Smooth muscle cell (in vitro differentiated cells): ENCODE measurements at regions not wholly inside any gene's neighbourhood (a gene's known extent, or its start where the extent isn't known, plus 50 kb on each side); places are given as distances from the start of the nearest gene placed in this dataset.
"Not testable (repeated sequence)": the region's sequence is repeated elsewhere in the genome, so short reads cannot be mapped to it uniquely, and the experiment has no call there.

Experiments
- DNase-seq: peaks from one replicate; lab custom pipeline; 2025; ENCODE audit not compliant: unreplicated experiment; lab: John Stamatoyannopoulos, UW
- H2AFZ ChIP-seq: fragments of 200-600 bp; sonication (generic); 2 replicates; pipeline ENCODE4 v1.6.0; 2016; ENCODE audit warnings: antibody characterized with exemption, low read depth, mild to moderate bottlenecking
- H3F3A ChIP-seq: fragments of 200-600 bp; sonication (generic); 2 replicates; pipeline ENCODE4 v1.6.0; 2017; ENCODE audit warnings: antibody characterized with exemption, low read depth
- H3K27ac ChIP-seq: fragments of 200-600 bp; sonication (generic); 2 replicates; pipeline ENCODE4 v1.5.1; 2016; ENCODE audit warnings: low read depth, mild to moderate bottlenecking
- H3K27me3 ChIP-seq: fragments of 200-600 bp; sonication (generic); 2 replicates; pipeline ENCODE4 v1.6.1; 2016; ENCODE audit warnings: low read depth, mild to moderate bottlenecking
- H3K36me3 ChIP-seq: fragments of 200-600 bp; sonication (generic); 2 replicates; pipeline ENCODE4 v1.5.1; 2016; ENCODE audit warnings: low read depth
- H3K4me1 ChIP-seq: fragments of 200-600 bp; sonication (generic); 2 replicates; pipeline ENCODE4 v1.5.1; 2016; ENCODE audit warnings: low read depth
- H3K4me2 ChIP-seq: fragments of 200-600 bp; sonication (generic); 2 replicates; pipeline ENCODE4 v1.6.0; 2016; ENCODE audit warnings: mild to moderate bottlenecking
- H3K4me3 ChIP-seq: fragments of 200-600 bp; sonication (generic); 2 replicates; pipeline ENCODE4 v1.5.1; 2016; ENCODE audit warnings: mild to moderate bottlenecking
- H3K79me2 ChIP-seq: fragments of 200-600 bp; sonication (generic); 2 replicates; pipeline ENCODE4 v1.6.0; 2016; ENCODE audit warnings: low read depth, mild to moderate bottlenecking
- H3K9ac ChIP-seq: fragments of 200-600 bp; sonication (generic); 2 replicates; pipeline ENCODE4 v1.6.0; 2016; ENCODE audit warnings: low read depth
- H3K9me3 ChIP-seq: fragments of 200-600 bp; sonication (generic); replicated peaks from 2 replicates; pipeline ENCODE4 v1.5.1; 2016; ENCODE audit warnings: low read depth
- H4K20me1 ChIP-seq: fragments of 200-600 bp; sonication (generic); 2 replicates; pipeline ENCODE4 v1.6.0; 2016; ENCODE audit warnings: low read depth
- WGBS: methylation state at CpG from one replicate; pipeline ENCODE4 v1.1.7; 2016; ENCODE audit warnings: low lambda C conversion rate; 5-methylcytosine and 5-hydroxymethylcytosine counted together
- TF ChIP-seq, protein P1 (sequence below): fragments of 200-600 bp; sonication (generic); IDR thresholded peaks from 2 replicates; pipeline ENCODE4 v1.5.1; 2017; ENCODE audit warnings: borderline replicate concordance, mild to moderate bottlenecking, antibody characterized with exemption; ENCODE audit not compliant: insufficient read depth, poor library complexity, severe bottlenecking

DNA sequence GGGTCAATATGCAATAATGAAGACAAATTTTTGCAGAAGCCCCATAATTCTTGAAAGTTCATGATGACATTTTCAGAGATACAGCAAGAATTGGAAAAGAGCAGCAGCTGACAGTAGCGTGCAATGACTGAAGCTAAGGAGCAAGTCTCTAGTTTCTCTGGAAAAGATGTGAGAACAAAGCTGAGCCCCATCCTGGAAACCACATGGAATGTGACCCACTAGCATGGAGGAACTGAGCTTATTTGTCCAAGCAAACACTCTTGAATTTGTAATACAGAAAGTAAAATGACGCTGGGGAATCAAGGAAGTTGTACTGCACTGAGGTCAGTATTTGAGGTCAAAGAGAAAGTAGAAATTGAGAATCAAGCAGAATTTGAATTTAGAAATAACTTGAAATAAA lies 1447.2 kb downstream of the FSTL5 start:
- TF ChIP-seq, protein P1, sequence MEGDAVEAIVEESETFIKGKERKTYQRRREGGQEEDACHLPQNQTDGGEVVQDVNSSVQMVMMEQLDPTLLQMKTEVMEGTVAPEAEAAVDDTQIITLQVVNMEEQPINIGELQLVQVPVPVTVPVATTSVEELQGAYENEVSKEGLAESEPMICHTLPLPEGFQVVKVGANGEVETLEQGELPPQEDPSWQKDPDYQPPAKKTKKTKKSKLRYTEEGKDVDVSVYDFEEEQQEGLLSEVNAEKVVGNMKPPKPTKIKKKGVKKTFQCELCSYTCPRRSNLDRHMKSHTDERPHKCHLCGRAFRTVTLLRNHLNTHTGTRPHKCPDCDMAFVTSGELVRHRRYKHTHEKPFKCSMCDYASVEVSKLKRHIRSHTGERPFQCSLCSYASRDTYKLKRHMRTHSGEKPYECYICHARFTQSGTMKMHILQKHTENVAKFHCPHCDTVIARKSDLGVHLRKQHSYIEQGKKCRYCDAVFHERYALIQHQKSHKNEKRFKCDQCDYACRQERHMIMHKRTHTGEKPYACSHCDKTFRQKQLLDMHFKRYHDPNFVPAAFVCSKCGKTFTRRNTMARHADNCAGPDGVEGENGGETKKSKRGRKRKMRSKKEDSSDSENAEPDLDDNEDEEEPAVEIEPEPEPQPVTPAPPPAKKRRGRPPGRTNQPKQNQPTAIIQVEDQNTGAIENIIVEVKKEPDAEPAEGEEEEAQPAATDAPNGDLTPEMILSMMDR = no peak
- 94% methylated on average over 2 of the region's 2 CpGs for WGBS
- H3K9ac ChIP-seq = no peak overlapping the region
- no peak for DNase-seq
- no peak overlapping the region for H3K4me2 ChIP-seq
- H3K36me3 ChIP-seq = no peaks in the 10 kb centered on the region
- no peak overlapping the region for H3K4me3 ChIP-seq
- H3K79me2 ChIP-seq = no peaks in the 10 kb centered on the region
- H3K4me1 ChIP-seq = no peaks in the 10 kb centered on the region
- H3F3A ChIP-seq = no peaks in the 10 kb centered on the region
- no peak overlapping the region for H3K27ac ChIP-seq
- no peaks in the 10 kb centered on the region for H3K9me3 ChIP-seq
- no peak overlapping the region for H2AFZ ChIP-seq
- H4K20me1 ChIP-seq = no peaks in the 10 kb centered on the region
- H3K27me3 ChIP-seq = no peaks in the 10 kb centered on the region

DNA sequence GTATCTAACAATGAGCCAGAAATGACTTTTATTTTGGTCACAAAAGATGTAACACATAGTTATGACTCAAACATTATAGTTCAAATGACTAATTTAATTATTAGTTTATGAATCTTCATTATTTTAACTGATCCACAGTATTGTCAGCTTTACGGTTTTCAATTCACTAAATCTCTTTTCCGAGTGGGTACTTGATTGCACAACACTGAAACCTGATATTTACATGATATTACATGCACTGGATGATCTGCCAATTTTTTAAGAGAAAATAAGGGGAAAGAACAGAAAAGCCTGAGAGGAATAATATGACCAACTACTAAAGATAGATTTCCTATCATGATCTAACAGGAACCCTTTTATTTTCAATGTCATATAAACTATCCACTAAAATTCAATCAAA lies 1446.0 kb downstream of the FSTL5 start:
- TF ChIP-seq, protein P1 = no peak
- Histone ChIP-seq H2AFZ (no peak overlapping the region), H3K36me3 (no peaks in the 10 kb centered on the region), H3K4me1 (no peaks in the 10 kb centered on the region), H3K27me3 (no peaks in the 10 kb centered on the region), H3K4me2 (no peak overlapping the region), H3K79me2 (no peaks in the 10 kb centered on the region), H4K20me1 (no peaks in the 10 kb centered on the region), H3F3A (no peaks in the 10 kb centered on the region), H3K9ac (no peak overlapping the region), H3K27ac (no peak overlapping the region), H3K4me3 (no peak overlapping the region), H3K9me3 (no peaks in the 10 kb centered on the region)
- 87% methylated on average over 2 of the region's 2 CpGs for WGBS
- DNase-seq = no peak

DNA sequence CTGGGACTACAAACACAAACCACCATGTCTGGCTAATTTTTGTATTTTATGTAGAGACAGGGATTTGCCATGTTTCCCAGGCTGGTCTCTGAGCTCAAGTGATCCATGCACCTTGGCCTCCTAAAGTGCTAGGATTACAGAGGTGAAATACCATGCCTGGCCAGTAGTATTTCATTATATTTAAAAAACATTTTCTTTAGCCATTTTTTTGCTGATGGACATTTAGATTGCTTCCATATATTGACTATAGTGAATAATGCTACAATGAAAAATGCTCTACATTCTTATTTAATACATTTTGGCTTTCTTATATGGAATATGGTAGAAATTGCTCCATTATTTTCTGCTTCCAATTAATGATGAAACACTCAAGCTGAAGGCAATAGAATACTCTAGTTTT lies 1439.7 kb downstream of the FSTL5 start:
- H3K27me3 ChIP-seq = no peaks in the 10 kb centered on the region
- H3K4me3 ChIP-seq = no peak overlapping the region
- no peaks in the 10 kb centered on the region for H3K79me2 ChIP-seq
- no peak overlapping the region for H3K9ac ChIP-seq
- H3K36me3 ChIP-seq = no peaks in the 10 kb centered on the region
- no peak for DNase-seq
- no peaks in the 10 kb centered on the region for H3K9me3 ChIP-seq
- no peak overlapping the region for H3K27ac ChIP-seq
- no peaks in the 10 kb centered on the region for H4K20me1 ChIP-seq
- TF ChIP-seq, protein P1 = no peak
- no peak overlapping the region for H3K4me2 ChIP-seq
- H2AFZ ChIP-seq = no peak overlapping the region
- no peaks in the 10 kb centered on the region for H3K4me1 ChIP-seq
- H3F3A ChIP-seq = no peaks in the 10 kb centered on the region

DNA sequence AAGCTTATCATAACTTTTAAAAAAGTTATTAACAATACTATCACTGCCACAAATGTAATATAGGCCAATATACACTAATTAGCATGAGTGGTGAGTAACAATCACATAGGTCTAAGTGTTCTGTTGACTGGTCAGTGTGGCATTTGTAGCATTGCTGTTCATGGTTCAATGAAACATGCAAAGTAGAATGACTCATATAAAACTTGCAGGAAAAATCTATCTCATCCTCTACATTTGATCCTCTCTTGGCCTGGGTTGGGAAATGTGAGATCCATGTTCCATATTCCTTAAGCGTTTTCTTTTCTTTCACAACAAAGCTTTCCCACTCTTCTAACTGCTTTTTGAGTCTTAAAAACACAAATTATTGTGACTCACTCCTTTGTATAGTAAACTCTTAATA lies 1418.7 kb downstream of the FSTL5 start:
- no peaks in the 10 kb centered on the region for H3K79me2 ChIP-seq
- no peaks in the 10 kb centered on the region for H3K4me1 ChIP-seq
- H3K9ac ChIP-seq = no peak overlapping the region
- H3K36me3 ChIP-seq = no peaks in the 10 kb centered on the region
- TF ChIP-seq, protein P1 = no peak
- no peaks in the 10 kb centered on the region for H3F3A ChIP-seq
- H3K27ac ChIP-seq = no peak overlapping the region
- no peaks in the 10 kb centered on the region for H3K27me3 ChIP-seq
- H2AFZ ChIP-seq = no peak overlapping the region
- H3K4me2 ChIP-seq = no peak overlapping the region
- WGBS = 84% methylated on average over 1 of the region's 1 CpG
- no peaks in the 10 kb centered on the region for H3K9me3 ChIP-seq
- DNase-seq = no peak
- H4K20me1 ChIP-seq = no peaks in the 10 kb centered on the region
- no peak overlapping the region for H3K4me3 ChIP-seq

DNA sequence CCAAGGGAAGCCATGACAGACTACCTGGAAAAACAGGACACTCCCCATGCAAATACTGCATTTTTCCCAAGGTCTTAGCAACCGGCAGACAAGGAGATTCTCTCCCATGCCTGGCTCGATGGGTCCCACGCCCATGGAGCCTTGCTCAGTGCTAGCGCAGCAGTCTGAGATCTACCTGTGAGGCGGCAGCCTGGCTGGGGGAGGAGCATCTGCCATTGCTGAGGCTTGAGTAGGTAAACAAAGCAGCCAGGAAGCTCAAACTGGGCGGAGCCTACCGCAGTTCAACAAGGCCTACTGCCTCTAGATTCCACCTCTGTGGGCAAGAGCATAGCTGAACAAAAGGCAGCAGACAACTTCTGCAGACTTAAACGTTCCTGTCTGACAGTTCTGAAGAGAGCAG lies 1417.2 kb downstream of the FSTL5 start:
- not testable (repeated sequence) for H2AFZ ChIP-seq, H3K9me3 ChIP-seq, H3K9ac ChIP-seq, H3F3A ChIP-seq, H3K27me3 ChIP-seq, DNase-seq, H3K4me1 ChIP-seq, H3K4me3 ChIP-seq, H3K36me3 ChIP-seq, H3K79me2 ChIP-seq, H4K20me1 ChIP-seq, H3K4me2 ChIP-seq, H3K27ac ChIP-seq
- 85% methylated on average over 8 of the region's 8 CpGs for WGBS
